C4-2B (cell line): ENCODE measurements at regions not wholly inside any gene's neighbourhood (a gene's known extent, or its start where the extent isn't known, plus 50 kb on each side); places are given as distances from the start of the nearest gene placed in this dataset.

Experiments
- ZFX ChIP-seq: fragments of 450-650 bp; IDR thresholded peaks from 2 replicates; pipeline ENCODE4 v1.6.1; 2017
- TF ChIP-seq, protein P1 (sequence below): fragments of 450-650 bp; conservative IDR thresholded peaks from 2 replicates; pipeline ENCODE4 v1.5.1; 2017; ENCODE audit warnings: mild to moderate bottlenecking

DNA sequence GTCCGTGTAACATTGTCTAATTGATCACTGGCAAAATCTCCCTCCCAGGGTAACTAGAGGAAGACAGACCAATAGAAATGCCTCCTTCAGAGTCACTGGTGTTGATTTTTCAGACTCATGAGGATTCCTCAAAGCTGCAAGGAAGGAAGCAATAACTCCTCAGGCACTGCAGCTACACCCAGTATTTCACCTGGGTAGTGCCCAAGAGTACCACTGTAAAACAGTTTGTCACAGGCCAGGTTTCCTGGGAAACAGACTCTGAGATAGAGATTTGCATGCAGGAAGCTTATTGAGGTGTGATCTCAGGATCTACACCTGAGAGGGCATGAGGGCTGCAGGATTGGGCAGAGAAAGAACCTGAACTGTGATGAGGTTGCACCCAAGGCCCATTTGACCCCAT is 240.7 kb upstream of the ATP6AP2 start:
- TF ChIP-seq, protein P1, sequence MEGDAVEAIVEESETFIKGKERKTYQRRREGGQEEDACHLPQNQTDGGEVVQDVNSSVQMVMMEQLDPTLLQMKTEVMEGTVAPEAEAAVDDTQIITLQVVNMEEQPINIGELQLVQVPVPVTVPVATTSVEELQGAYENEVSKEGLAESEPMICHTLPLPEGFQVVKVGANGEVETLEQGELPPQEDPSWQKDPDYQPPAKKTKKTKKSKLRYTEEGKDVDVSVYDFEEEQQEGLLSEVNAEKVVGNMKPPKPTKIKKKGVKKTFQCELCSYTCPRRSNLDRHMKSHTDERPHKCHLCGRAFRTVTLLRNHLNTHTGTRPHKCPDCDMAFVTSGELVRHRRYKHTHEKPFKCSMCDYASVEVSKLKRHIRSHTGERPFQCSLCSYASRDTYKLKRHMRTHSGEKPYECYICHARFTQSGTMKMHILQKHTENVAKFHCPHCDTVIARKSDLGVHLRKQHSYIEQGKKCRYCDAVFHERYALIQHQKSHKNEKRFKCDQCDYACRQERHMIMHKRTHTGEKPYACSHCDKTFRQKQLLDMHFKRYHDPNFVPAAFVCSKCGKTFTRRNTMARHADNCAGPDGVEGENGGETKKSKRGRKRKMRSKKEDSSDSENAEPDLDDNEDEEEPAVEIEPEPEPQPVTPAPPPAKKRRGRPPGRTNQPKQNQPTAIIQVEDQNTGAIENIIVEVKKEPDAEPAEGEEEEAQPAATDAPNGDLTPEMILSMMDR, result no peak
- TF ChIP-seq ZFX, result no peak
